GM12864 (cell line): ENCODE measurements at regions not wholly inside any gene's neighbourhood (a gene's known extent, or its start where the extent isn't known, plus 50 kb on each side); places are given as distances from the start of the nearest gene placed in this dataset.

ENCODE experiments used
- DNase-seq: peaks from one replicate; pipeline ENCODE4 v3.0.0-alpha.2; 2011; ENCODE audit warnings: low read depth
- H3K4me3 ChIP-seq: 2 replicates; pipeline ENCODE4 v1.5.1; 2011; ENCODE audit warnings: mild to moderate bottlenecking, low read depth, low read length, control low read depth
- CTCF ChIP-seq: IDR thresholded peaks from 2 replicates; pipeline ENCODE4 v1.5.1; 2011; ENCODE audit warnings: low read depth, mild to moderate bottlenecking, moderate library complexity, low read length, control low read depth, inconsistent platforms; ENCODE audit errors: missing control alignments

GRCh38 chr14:38727731-38728130 is 375.3 kb downstream of the SEC23A start:
- H3K4me3 ChIP-seq, result no peak overlapping the region
- TF ChIP-seq CTCF, result no peak
- DNase-seq, result no peak

GRCh38 chr14:38724621-38725020 is 378.4 kb downstream of the SEC23A start:
- H3K4me3 ChIP-seq, result no peak overlapping the region
- TF ChIP-seq CTCF, result no peak
- DNase-seq, result no peak

GRCh38 chr14:38723959-38724358 is 379.1 kb downstream of the SEC23A start:
- no peak for DNase-seq
- no peak for TF ChIP-seq CTCF
- no peak overlapping the region for H3K4me3 ChIP-seq

- no peak for TF ChIP-seq CTCF
- no peak for DNase-seq
- no peak overlapping the region for H3K4me3 ChIP-seq
These were observed 379.8 kb downstream of the SEC23A start for GRCh38 chr14:38723277-38723676.

- TF ChIP-seq CTCF, result peak; percentile 79
- peak; percentile 18 for DNase-seq
- no peak overlapping the region for H3K4me3 ChIP-seq
These were observed 381.1 kb downstream of the SEC23A start for GRCh38 chr14:38721822-38722431.

- no peak for DNase-seq
- H3K4me3 ChIP-seq, result no peak overlapping the region
These were observed 384.5 kb downstream of the SEC23A start for GRCh38 chr14:38718519-38718918.

More at GRCh38 chr14:38718519-38718918, 384.5 kb downstream of the SEC23A start:
- TF ChIP-seq CTCF, result no peak
